Colonic mucosa (tissue), 4 donors: ENCODE measurements at regions not wholly inside any gene's neighbourhood (a gene's known extent, or its start where the extent isn't known, plus 50 kb on each side); places are given as distances from the start of the nearest gene placed in this dataset.
"Not testable (repeated sequence)": the region's sequence is repeated elsewhere in the genome, so short reads cannot be mapped to it uniquely, and the experiment has no call there.

Experiments used
- DNase-seq: peaks from one replicate; pipeline ENCODE4 v3.0.0-alpha.2; 2020
- H3K27ac ChIP-seq: fragments of 200-600 bp; one replicate; pipeline ENCODE4 v1.8.0; 2021
- H3K27me3 ChIP-seq: fragments of 200-600 bp; one replicate; pipeline ENCODE4 v1.8.0; 2021
- H3K36me3 ChIP-seq: fragments of 200-600 bp; one replicate; pipeline ENCODE4 v1.8.0; 2021
- H3K4me1 ChIP-seq: fragments of 200-600 bp; one replicate; pipeline ENCODE4 v1.8.0; 2021; ENCODE audit warnings: mild to moderate bottlenecking
- H3K4me3 ChIP-seq: fragments of 200-600 bp; one replicate; pipeline ENCODE4 v1.8.0; 2021
- H3K9ac ChIP-seq, 2 donors: one replicate each; pipeline ENCODE4 v1.7.0; 2013; ENCODE audit warnings: control low read depth in 2 of 2, low read depth in 2 of 2, low read length in 2 of 2
- H3K9me3 ChIP-seq: fragments of 200-600 bp; one replicate; pipeline ENCODE4 v1.8.0; 2021
- intact Hi-C: fragments of 100-400 bp; cut with DNase I; formaldehyde crosslinking; loops from one replicate; pipeline ENCODE4 v1.14.1; 2022
- TF ChIP-seq, protein P1 (sequence below): fragments of 200-600 bp; IDR thresholded peaks from one replicate; pipeline ENCODE4 v1.8.0; 2022; ENCODE audit warnings: antibody characterized with exemption, mild to moderate bottlenecking
- donor health status: healthy.
- donor health status: DM: no; HTN: no; CAD: no.
- donor health status: DM: no; HTN: no; CAD: no.

DNA sequence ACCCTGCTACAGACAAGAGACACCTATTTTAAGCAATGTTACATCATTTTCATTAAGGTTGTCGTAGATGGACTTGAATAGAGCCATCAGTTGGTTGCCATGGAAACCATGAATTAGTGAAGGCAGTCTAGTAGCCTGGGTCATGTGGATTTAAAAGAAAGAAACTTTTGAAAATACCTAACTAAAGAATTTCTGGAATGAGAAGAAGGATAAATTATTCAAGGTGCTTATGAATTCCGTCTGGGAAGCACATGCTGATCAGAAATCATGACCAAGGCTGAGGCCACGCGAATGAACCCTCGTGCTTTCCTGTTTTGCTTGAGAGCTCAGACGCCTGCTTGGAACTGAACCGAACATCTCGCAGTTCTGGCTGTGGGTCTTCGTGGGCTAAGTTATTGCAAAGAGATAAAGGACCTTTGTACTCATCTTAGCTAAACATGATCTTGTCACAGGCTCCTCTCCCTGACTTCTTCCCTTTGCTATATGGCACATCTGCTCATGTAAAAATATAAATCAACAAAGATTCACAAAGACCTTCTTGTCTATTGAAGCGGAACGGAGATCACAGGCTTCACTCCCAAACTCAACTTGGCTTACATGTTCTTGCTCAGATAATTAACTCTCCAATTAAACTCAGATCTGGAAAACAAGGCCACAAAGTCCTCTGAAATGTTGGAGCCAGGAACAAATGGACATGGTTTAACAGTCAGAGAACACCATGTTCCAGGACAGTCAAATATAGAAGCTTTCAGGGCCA lies 140.2 kb downstream of the NUFIP1 start:
- Histone ChIP-seq H3K9me3 (no peaks in the 10 kb centered on the region), H3K9ac (no peak overlapping the region), H3K36me3 (no peaks in the 10 kb centered on the region), H3K27ac (no peak overlapping the region), H3K4me1 (no peaks in the 10 kb centered on the region), H3K4me3 (no peak overlapping the region), H3K27me3 (no peaks in the 10 kb centered on the region)
- TF ChIP-seq, protein P1, sequence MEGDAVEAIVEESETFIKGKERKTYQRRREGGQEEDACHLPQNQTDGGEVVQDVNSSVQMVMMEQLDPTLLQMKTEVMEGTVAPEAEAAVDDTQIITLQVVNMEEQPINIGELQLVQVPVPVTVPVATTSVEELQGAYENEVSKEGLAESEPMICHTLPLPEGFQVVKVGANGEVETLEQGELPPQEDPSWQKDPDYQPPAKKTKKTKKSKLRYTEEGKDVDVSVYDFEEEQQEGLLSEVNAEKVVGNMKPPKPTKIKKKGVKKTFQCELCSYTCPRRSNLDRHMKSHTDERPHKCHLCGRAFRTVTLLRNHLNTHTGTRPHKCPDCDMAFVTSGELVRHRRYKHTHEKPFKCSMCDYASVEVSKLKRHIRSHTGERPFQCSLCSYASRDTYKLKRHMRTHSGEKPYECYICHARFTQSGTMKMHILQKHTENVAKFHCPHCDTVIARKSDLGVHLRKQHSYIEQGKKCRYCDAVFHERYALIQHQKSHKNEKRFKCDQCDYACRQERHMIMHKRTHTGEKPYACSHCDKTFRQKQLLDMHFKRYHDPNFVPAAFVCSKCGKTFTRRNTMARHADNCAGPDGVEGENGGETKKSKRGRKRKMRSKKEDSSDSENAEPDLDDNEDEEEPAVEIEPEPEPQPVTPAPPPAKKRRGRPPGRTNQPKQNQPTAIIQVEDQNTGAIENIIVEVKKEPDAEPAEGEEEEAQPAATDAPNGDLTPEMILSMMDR, result no peak
- DNase-seq, result no peak
- intact Hi-C loops, result loop anchor here (10.0 kb wide), 1 partner anchor 74 kb away; no protein-coding TSS in a partner anchor

DNA sequence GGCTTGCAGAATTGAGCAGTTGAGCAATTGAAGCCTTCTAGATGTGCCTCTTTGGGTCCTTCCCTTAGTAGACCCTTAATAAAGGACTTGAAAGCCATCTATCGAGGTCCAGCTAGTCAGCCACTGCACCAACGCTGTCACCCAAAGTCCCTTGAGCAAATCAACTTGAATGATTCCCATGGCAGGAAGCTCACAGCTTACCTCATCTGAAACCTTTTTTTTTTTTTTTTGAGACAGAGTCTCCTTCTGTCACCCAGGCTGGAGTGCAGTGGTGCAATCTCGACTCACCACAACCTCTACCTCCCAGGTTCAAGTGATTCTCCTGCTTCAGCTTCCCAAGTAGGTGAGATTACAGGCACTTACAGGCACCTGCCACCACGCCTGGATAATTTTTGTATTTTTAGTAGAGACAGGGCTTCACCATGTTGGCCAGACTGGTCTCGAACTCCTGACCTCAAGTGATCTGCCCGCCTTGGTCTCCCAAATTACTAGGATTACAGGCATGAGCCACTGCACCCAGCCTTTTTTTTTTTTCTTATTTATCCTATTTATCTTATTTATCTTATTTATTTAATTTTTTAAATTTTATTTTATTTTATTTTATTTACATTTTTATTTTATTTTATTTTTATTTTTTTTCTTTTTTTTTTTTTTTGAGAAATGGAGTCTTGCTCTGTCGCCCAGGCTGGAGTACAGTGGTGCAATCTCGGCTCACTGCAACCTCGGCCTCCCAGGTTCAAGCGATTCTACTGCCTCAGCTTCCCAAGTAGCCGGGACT lies 143.8 kb downstream of the NUFIP1 start:
- H3K9me3 ChIP-seq, DNase-seq, H3K27ac ChIP-seq, H3K9ac ChIP-seq, H3K4me3 ChIP-seq, H3K4me1 ChIP-seq, H3K27me3 ChIP-seq, H3K36me3 ChIP-seq: not testable (repeated sequence)
- intact Hi-C loops, result loop anchor here (10.0 kb wide), 1 partner anchor 71 kb away; no protein-coding TSS in a partner anchor

DNA sequence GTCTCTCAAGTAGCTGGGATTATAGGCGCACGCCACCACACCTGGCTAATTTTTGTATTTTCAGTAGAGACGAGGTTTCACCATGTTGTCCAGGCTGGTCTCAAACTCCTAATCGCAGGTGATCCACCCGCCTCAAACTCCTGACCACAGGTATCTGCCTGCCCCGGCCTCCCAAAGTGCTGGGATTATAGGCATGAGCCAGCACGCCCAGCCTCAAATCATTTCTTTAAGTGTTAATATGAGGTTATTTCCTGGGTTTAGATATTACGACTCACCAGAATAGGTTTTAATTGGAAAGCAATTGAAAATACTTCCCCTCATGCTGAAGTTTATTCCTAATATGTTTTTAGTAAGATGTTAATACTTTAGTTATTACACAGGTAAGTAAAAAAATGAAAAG lies 144.5 kb downstream of the NUFIP1 start:
- H3K27ac ChIP-seq, result no peak overlapping the region
- no peak overlapping the region for H3K9ac ChIP-seq
- TF ChIP-seq, protein P1, result no peak
- no peak overlapping the region for H3K4me3 ChIP-seq
- no peaks in the 10 kb centered on the region for H3K27me3 ChIP-seq
- intact Hi-C loops, result loop anchor here (10.0 kb wide), 1 partner anchor 70 kb away; no protein-coding TSS in a partner anchor
- no peak for DNase-seq
- H3K9me3 ChIP-seq, result no peaks in the 10 kb centered on the region
- H3K36me3 ChIP-seq, result no peaks in the 10 kb centered on the region
- no peaks in the 10 kb centered on the region for H3K4me1 ChIP-seq

DNA sequence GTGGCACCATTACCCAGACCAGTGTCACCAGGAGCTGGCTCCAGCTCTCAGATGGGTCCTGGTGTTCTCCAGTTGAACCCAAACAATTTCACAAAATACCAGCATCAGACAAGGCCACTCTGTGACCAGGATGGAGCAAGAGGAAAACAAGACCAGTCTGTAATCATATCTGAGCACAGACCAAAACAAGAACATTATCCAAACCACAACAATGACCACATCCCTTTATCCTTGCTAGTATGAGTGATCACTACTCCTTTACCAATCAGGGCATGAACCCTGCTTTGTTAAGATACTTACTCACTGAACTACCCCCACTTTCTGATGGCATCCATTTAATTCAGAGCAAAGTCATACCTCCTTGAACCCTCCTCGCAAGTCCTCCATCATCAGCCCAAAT lies 145.9 kb downstream of the NUFIP1 start:
- TF ChIP-seq, protein P1, result no peak

DNA sequence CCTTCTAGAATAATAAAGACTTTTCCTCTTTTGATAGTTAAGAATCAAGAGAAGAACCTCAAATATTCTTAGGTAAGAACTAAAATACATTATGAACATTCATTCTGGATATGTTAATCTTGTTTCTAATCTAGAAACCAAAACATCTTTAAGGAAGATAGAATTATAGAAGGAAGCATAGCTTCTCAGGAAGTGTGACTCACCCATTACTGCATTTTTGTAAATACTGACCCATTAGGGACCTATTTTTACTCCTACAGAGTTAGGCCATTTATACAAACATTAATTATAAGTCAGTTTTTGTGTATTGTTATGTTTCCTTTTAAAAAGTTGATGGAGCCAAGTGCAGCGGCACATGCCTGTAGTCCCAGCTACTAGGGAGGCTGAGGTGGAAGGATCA lies 147.1 kb downstream of the NUFIP1 start:
- Histone ChIP-seq H3K27ac (no peak overlapping the region), H3K36me3 (no peaks in the 10 kb centered on the region), H3K9ac (no peak overlapping the region), H3K4me3 (no peak overlapping the region), H3K27me3 (no peaks in the 10 kb centered on the region), H3K4me1 (no peaks in the 10 kb centered on the region), H3K9me3 (no peaks in the 10 kb centered on the region)
- no peak for DNase-seq
- intact Hi-C loops, result loop anchor here (10.0 kb wide), 1 partner anchor 67 kb away; no protein-coding TSS in a partner anchor
- TF ChIP-seq, protein P1, result no peak

More for the DNA sequence above, 145.9 kb downstream of the NUFIP1 start:
- Histone ChIP-seq H3K27me3 (no peaks in the 10 kb centered on the region), H3K4me1 (no peaks in the 10 kb centered on the region), H3K9me3 (no peaks in the 10 kb centered on the region), H3K27ac (no peak overlapping the region), H3K4me3 (no peak overlapping the region), H3K9ac (no peak overlapping the region), H3K36me3 (no peaks in the 10 kb centered on the region)
- no peak for DNase-seq
- intact Hi-C loops, result loop anchor here (10.0 kb wide), 1 partner anchor 69 kb away; no protein-coding TSS in a partner anchor
